GM19395 (cell line): ENCODE measurements at regions not wholly inside any gene's neighbourhood (a gene's known extent, or its start where the extent isn't known, plus 50 kb on each side); places are given as distances from the start of the nearest gene placed in this dataset.

Source experiments
- ATAC-seq: cut with Tn5 transposase; IDR thresholded peaks from one replicate; pipeline ENCODE4 v1.9.1; 2021; ENCODE audit warnings: mild to moderate bottlenecking, moderate library complexity; ENCODE audit not compliant: unreplicated experiment

DNA sequence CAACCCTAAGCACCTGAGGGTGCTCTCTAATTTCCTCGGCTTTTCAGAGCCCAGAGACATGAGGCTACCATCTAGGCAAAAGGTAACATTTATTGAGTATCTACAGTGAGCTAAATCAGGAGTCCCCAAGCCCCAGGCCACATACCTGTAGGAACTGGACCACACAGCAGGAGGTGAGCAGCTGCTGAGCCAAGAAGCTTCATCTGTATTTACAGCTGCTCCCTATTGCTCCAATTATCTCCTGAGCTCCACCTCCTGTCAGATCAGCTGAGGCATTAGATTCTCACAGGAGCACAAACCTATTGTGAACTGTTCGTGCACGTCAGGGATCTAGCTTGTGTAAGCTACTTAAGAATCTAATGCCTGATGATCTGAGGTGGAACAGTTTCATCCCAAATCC lies 70.2 kb downstream of the RND3 start:
- ATAC-seq, result no peak

DNA sequence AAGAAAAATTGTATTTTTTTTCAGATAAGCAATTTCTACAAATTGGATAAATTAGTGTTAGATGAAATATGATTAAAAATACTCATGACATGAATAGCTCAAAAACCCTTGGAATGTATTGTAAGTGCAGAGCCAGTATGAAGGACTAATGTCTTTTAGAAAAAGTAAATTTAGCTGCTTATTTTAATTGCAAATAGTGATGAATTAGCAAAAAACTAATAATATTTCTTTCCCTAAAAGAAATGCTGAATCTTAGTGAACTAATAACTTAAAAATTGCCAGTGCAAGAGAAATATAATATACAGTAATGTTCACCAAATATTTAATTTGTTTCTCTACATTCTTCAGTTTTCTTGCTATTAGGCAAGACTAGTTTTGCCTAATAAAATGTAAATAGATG lies 72.4 kb downstream of the RND3 start:
- no peak for ATAC-seq

DNA sequence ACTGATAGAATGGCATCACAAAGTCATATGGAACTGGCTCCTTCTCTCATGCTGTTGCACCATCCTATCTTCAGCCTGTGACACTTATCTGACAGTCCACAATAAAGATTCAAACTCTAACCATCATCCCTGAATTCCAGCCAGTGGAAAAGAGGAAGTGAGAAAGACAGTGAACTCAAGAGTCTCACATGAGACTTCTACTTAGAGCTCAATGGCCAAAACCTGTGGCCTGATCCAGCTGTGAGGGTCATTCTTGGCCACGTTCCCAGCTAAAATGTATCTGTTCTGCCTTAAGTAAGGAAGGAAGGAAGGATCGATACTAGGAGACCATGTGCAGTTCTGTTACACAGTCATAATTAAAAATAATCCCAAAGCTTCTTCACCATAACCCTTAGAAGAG lies 73.6 kb downstream of the RND3 start:
- no peak for ATAC-seq

DNA sequence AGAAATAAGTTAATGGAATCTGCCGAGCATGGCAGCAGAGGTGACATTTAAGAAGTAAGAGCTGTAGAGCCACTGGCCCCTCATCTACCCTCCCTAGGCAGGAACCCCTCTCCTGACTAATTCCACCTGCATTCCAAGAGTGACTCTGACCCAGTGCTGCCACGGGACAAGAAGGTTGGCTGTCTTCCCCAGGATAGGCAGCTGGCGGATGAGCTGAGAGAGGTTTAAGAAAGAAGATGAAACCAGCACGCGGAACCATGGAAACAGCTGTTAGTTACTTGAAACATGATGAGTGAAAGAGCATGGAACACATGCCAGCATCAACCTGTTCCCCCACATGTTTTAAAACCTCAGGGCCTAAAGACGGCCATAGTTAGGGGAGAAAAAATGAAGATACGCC lies 74.1 kb downstream of the RND3 start:
- ATAC-seq, result no peak

DNA sequence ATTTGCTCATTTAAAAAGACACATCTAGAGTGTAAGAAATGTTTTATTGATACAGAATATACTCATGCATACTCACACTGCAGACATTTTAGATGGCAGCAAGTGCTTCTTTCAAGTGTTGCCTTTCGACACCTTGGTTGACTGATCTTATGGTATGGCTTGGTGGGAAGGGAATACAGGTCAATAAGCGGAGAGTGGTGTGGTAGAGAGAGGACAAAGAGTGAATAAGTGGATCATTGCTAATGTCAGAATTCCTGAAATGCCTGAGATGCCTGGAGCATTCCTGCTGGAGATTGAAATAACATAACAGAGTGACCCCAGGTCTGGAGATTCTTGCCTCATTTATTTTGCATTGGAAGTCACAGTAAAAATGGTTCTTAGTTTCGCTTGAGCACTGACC lies 76.7 kb downstream of the RND3 start:
- no peak for ATAC-seq

DNA sequence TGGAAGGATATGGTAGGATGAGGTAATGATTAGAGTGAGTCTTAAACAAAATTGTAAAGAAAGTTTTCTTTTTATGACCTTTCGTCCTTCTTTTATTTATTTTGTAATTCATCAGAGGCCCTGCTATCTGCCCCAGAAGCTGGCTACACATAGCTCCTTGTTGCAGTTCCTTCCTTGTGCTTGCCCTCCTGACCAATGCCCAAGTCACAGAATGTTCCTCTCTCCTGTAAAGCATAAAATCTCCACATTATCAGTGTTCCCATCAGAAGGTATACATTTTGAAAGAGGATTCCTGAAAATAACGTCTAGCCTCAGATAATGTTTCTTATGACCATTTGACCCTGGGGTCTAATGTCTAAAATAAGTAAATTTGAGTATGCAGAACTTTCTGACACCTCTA lies 78.3 kb downstream of the RND3 start:
- ATAC-seq, result no peak

DNA sequence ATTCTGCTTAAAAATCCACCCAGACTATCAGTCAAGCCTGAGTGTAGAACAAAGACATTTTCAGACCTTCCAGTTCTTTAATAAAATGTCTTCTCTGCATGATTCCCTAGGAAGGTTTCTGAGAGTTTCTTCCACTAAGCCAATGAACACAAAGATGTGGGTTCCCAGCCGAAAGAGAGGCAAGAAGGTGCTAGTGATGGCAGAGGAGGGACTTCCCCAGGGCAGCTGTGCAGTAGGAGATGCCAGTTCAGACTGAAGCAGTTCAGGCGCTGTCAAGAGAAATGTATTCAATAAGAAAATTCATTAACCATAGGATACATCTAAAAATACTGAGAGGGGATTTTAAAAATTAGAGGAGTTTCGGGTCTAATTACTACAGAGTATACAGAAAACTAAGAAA lies 83.3 kb downstream of the RND3 start:
- ATAC-seq, result peak; percentile 34

DNA sequence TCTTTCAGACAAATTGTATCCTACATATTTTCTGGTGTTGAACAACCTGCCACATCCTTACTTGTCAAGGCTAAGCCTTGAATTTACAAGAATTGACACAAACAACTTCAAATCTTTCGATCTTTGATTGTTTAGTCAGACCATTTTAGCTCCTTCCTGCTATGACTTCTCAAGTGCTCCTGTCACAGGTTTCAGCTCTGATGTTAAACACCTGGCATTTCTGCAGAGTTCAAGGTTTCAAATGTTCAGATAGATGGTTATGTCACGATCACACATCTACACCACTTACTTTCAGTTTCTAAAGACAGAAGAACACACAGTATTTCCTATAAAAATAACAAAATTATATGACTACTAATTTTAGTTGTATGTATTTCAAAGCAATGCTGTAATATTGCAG lies 84.0 kb downstream of the RND3 start:
- peak; percentile 97 for ATAC-seq

DNA sequence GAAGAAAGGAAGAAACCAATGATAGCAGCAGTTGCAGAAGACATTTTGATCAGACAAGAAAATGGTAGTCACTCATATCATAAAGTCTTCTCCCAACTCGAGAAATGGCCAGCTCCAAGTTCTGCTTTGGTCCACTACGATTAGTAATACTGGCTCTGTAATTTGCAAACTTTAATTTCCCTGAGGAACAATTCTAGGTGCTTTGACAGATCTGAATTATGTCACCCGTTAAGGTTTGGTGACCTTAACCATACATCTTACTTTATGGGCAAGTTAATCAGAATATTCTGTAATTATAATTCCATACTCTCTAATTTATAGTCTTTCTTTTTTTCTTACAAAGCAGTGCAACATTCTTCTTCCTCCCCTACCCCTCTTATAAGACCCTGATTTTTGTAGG lies 84.5 kb downstream of the RND3 start:
- ATAC-seq, result no peak

DNA sequence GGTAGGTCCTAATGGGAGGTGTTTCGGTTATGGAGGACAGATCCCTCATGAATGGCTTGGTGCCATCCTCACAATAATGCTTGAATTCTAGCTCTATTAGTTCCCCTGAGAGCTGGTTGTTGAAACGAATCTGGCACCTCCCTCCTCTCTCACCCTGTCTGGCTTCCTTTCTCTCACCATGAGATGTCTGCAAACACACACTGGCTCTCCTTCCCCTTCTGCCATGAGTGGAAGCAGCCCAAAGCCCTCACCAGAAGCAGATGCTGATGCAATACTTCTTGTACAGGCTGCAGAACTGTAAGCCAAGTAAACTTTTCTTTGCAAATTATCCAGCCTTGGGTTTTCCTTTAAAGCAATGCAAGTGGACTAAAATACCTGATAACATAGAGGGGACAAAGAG lies 86.6 kb downstream of the RND3 start:
- ATAC-seq, result no peak

DNA sequence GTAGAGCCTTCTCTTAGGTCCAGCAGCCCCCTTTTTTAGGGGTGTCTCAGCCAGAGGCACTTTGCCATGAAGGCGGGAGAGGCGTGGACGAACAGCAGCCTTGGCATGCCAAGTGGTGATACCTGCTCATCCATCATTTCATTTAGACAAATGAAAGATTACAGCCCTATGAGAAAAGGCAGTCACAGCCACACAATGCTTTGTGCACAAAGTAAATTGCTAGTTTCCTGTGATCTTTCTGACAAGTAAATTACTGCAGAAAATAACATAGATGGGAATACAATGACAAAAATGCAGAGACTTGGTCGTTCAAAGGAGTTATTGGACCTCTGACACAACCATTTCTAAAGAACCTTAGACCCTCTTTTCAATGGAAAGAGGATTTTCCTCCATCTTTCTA lies 94.9 kb downstream of the RND3 start:
- ATAC-seq, result no peak

DNA sequence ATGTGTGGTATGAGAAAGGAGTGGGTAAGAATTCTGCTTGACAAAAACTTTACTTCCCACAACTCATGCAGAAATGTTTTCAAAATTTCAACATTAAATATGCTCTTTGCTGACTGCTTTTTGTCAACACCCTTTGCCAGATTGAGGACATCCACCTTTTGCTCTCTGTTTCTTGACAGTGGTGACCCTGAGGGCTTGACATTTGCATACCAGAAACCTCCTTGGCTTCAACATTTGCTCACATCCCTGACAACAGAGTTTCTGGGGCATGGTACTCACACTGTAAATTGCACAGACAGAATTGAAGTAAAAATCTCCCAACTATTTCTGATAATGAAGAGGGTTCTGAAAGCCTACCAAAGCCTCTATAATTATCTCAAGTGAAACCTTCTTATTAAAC lies 95.7 kb downstream of the RND3 start:
- peak; percentile 69 for ATAC-seq

DNA sequence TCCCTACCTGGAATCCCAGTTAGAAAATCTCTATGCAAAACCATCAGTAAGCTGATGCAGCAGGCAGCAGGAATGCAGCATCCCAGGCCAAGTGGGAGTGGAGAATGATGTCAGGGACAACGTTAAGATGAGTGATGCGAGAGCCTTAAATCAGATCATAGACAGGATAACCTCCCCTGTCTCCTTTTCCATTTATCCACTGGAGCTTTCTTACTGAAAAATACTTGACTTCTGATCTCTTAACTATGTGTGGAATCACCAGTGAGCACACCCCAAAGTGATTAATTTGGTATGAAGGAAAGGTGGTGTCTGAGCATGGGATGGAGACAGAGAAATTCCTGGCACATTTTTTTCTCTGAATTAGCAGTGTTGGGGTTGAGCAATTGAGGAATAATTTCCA lies 98.0 kb downstream of the RND3 start:
- no peak for ATAC-seq

DNA sequence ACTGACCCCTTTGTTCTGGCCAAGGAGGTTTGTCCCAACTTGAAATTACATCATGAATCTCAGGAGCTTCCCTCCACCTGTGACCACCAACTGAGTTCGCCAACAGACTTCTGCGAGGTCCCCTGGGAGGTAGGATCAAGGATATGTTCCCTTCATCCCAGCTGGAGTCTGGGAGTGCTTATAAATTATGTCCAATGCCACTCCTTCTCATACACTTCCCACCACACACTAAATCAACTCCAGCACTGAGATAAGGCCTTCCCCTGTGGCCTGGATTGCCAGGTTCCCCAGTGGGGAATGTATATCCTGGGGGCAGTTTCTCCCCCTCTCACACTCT lies 99.2 kb downstream of the RND3 start:
- ATAC-seq, result no peak

DNA sequence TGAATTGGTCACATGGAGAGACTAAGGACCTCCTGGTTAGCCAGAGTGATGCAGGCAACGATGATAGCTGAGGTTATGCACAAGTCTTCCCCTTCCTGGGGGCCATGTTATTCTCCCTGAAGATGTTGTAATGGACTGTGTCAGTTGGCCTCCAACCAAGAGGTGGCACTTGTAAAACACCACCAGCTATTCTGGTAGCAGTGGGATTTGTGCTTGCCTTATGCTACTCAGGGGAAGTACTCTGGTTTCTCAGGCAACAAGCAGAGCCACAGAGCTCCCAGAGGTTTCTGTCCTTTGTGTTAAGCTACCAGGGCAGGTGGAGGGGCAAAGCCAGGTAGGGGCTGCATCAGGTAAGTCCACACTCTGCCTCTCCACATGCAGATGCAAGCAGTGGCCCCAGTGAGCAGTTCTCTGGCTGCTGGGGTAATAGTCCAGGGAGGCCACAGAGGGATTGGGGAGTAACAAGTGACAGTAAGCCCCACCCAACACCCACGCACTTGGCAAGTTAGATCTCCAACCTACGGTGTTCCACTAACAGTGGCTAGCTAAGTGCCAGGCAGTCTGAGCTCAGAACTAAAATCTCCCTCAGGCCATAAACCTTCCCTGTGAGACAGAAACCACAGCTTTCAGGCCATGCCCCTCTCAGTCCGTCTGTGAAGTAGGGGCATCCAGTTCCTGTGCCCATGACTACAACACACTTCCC lies 99.7 kb downstream of the RND3 start:
- no peak for ATAC-seq

DNA sequence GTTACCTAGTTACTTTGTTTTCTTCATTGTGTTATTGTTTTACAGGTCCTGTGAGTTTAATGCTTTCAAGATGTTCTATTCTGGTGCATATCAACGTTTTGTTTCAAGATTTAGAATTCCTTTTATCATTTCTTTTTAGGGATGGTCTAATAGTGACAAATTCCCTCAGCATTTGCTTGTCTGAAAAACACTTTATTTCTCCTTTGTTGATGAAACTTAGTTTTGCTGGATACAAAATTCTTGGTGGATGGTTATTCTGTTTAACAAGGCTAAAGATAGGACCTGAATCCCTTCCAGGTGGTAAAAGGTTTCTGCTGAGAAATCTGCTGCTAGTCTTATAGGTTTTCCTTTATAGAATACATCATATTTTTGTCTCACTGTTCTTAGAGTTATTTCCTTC lies 102.3 kb downstream of the RND3 start:
- no peak for ATAC-seq

DNA sequence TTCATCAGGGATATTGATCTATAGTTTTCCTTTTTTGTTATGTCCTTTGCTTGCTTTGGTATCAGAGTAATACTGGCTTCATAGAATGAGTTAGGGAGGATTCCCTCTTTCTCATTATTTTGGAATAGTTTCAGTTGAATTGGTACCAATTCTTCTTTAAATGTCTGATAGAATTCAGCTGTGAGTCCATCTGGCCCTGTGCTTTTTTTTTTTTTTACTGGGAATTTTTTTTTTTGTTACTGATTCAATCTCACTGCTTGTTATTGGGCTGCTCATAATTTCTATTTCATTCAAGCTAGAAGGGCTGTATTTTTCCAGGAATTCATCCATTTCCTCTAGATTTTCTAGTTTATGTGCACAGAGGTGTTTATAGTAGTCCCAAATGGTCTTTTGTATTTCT lies 103.9 kb downstream of the RND3 start:
- ATAC-seq, result no peak

DNA sequence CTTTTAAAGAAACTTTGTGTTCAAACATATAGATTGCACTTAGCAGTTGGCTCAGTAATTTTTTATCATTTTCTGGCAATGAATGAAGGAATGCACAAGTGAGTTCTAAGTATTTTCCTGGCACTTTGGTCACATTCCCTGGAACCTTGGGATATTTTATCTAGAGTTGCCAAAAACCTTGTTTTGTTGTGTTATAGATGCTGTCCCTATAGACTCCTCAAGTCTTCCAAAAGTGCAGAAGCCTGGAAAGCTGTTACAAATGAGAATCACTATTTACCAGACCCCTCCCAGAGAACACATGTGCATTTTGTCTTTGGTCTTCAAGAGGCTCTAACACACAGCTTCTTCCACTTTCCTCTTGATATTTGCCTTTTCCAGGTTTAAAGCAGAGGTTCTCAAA lies 108.3 kb downstream of the RND3 start:
- no peak for ATAC-seq

DNA sequence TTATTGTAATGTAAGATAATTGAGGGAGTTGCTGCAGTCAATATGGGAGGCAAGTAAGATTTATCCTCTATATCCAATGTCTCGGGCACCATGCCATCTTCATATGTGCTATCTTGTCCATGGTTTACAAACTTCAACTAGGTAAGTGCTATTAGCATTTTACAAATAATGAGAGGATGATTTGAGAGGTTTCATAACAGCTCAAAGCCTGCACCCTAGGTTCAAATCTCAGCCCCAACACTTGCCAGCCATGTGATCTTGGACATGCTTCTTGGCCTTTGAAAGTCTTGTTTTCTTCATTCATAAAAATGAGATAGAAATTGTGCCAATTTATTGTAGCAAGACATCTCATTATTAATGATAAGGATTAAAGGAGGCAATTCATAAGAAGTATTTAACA lies 108.8 kb downstream of the RND3 start:
- no peak for ATAC-seq

DNA sequence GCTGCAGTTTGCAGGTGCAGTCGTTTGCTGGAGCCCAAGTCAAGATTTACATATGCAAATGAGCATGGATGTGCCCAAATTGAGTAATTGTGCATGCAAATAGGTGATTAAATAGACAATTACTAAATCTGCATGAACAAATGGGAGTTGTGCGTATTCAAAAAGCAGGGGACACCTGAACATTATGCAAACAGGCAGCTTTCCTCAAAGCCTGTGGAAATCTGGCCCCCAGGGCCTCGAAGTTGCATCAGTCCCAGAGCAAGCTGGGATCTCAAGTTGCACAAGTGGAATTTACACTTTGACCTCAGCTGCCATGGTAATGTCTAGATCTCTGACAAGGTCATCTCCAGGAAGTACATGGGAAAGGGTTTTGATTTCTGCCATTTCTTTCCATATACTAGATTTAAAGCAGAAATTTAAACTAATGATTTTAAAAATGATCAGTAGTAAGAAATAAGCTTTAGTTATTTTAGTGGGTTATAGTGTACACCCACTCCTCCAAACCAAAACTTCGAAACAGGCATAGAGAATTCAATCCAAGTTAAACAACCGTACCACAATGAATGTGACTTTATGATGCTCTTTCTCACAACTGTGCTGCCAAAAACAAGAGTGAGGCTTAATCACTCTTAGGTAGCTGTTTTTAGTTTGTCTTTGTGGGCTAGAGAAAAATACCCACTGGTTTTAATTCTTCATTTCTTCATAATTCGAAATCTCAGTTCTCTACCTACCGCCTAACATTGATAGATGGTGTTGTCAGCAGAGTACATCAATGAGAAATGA lies 110.7 kb downstream of the RND3 start:
- ATAC-seq, result no peak

DNA sequence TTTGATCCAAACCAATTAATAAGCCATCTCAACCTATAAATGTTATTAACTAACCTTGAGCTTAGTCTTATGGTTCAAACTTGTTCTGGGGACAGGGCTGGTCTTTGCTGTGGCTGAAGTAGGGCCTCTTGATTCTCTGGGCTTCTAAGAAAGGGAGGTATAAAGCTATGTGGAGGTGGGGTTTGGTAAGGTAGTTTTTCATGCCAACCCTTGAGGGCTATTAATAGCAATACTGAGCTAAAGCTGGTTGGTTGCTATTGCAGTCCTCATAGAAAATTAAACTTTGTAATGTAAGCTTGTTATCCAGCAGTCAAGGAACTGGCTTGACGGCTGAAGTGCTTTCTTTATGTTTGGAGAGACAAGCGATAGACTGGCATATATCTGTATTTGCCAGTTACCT lies 112.1 kb downstream of the RND3 start:
- ATAC-seq, result no peak

DNA sequence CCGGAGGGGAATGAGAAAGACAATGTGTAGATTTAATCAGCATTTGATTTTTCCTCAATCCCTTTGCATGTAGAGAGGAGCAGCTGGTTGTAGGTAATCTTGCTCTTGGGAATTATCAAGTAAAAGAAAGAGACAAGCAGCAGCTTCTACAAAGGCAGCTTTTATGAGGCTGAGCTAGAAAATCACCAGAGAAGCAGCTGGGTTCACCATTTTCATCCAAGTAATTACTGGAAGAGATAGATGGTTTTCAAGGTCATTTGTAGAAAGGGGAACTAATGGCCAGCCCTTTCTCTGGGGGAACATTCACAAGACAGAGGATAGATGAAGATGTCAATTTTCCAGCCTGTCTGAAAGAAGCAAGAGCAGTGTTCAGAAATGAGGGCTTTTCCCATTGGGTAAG lies 113.0 kb downstream of the RND3 start:
- ATAC-seq, result no peak

DNA sequence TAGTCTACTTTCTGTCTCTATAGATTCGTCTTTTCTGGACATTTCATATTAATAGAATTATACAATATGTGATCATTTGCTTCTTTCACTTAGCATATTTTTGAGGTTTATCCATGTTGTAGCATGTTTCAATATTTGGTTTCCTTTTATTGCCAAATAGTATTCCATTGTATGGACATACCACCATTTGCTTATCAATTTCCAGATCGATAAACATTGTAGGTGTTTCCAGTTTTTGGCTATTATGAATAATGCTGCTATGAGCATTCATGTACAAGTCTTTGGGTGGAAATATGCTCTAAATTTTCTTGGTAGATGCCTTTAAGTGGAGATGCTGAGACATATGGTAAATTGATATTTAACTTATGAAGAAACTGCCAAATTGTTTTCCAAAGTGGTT lies 114.1 kb downstream of the RND3 start:
- no peak for ATAC-seq
